CD14-positive monocyte (primary cell): ENCODE measurements at regions not wholly inside any gene's neighbourhood (a gene's known extent, or its start where the extent isn't known, plus 50 kb on each side); places are given as distances from the start of the nearest gene placed in this dataset.
"Not testable (repeated sequence)": the region's sequence is repeated elsewhere in the genome, so short reads cannot be mapped to it uniquely, and the experiment has no call there.

Source experiments
- DNase-seq, 3 donors: peaks; one replicate each; pipeline ENCODE4 v3.0.0-alpha.2; 2011 to 2022
- H2AFZ ChIP-seq: 2 replicates; pipeline ENCODE4 v1.6.0; 2012; ENCODE audit warnings: mild to moderate bottlenecking, low read depth, low read length, inconsistent platforms; ENCODE audit not compliant: insufficient read depth, poor library complexity, severe bottlenecking
- H3K27ac ChIP-seq, 2 donors: 1 replicate in 1 of 2; 2 replicates in 1 of 2; pipeline ENCODE4 v1.5.1; 2012 to 2013; ENCODE audit warnings: low read length in 2 of 2, control low read depth in 1 of 2, inconsistent platforms in 1 of 2, low read depth in 1 of 2, mild to moderate bottlenecking in 1 of 2
- H3K27me3 ChIP-seq, 2 donors: one replicate each; pipeline versions ENCODE4 v1.6.0 to v1.6.1; 2011 to 2013; ENCODE audit warnings: low read length in 2 of 2; ENCODE audit not compliant: control insufficient read depth in 2 of 2, insufficient read depth in 2 of 2
- H3K36me3 ChIP-seq, 2 donors: replicated peaks in 1 of 2; 1 replicate in 1 of 2; 2 replicates in 1 of 2; pipeline versions ENCODE4 v1.5.1 to v1.6.1; 2012 to 2013; ENCODE audit warnings: low read length in 2 of 2, control low read depth in 1 of 2, inconsistent platforms in 1 of 2, mild to moderate bottlenecking in 1 of 2; ENCODE audit not compliant: insufficient read depth in 2 of 2, control insufficient read depth in 1 of 2
- H3K4me1 ChIP-seq, 2 donors: 1 replicate in 1 of 2; 2 replicates in 1 of 2; pipeline versions ENCODE4 v1.5.1 to v1.6.1; 2012 to 2013; ENCODE audit warnings: low read length in 2 of 2, control low read depth in 1 of 2, inconsistent platforms in 1 of 2, mild to moderate bottlenecking in 1 of 2, moderate library complexity in 1 of 2; ENCODE audit not compliant: insufficient read depth in 2 of 2, control insufficient read depth in 1 of 2
- H3K4me2 ChIP-seq: replicated peaks from 2 replicates; pipeline ENCODE3; 2012; ENCODE audit warnings: low read length, moderate library complexity, mild to moderate bottlenecking; ENCODE audit not compliant: poor library complexity, severe bottlenecking; ENCODE audit errors: extremely low read depth
- H3K4me3 ChIP-seq, 3 experiments: fragments of 200-600 bp in 1 of 3; sonication (generic) in 1 of 3; replicated peaks in 1 of 3; 1 replicate in 2 of 3; 2 replicates in 1 of 3; pipeline ENCODE4 v1.5.1; 2011 to 2013; ENCODE audit warnings: low read length in 3 of 3, mild to moderate bottlenecking in 3 of 3, control low read depth in 2 of 3, low read depth in 2 of 3, inconsistent platforms in 1 of 3, moderate library complexity in 1 of 3
- H3K79me2 ChIP-seq: 2 replicates; pipeline ENCODE4 v1.6.0; 2012; ENCODE audit warnings: mild to moderate bottlenecking, control low read depth, inconsistent platforms, low read length, moderate library complexity; ENCODE audit not compliant: insufficient read depth
- H3K9ac ChIP-seq: 2 replicates; pipeline ENCODE4 v1.6.0; 2017; ENCODE audit warnings: low read length, mild to moderate bottlenecking; ENCODE audit not compliant: insufficient read depth, poor library complexity, severe bottlenecking
- H3K9me3 ChIP-seq, 2 donors: replicated peaks in 1 of 2; 1 replicate in 1 of 2; 2 replicates in 1 of 2; pipeline versions ENCODE4 v1.5.1 to v1.6.1; 2012 to 2013; ENCODE audit warnings: low read length in 2 of 2, control low read depth in 1 of 2; ENCODE audit not compliant: control insufficient read depth in 1 of 2, insufficient read depth in 1 of 2
- H4K20me1 ChIP-seq: 2 replicates; pipeline ENCODE4 v1.6.0; 2012; ENCODE audit warnings: mild to moderate bottlenecking, low read length, control low read depth, moderate library complexity; ENCODE audit not compliant: insufficient read depth
- H3K27ac Mint-ChIP-seq, 7 donors: one replicate each; pipeline ENCODE4 v1.8.0; 2020; ENCODE audit warnings: mild to moderate bottlenecking in 7 of 7, mixed read lengths in 7 of 7, moderate library complexity in 6 of 7, inconsistent platforms in 2 of 7
- H3K27me3 Mint-ChIP-seq, 3 donors: one replicate each; pipeline ENCODE4 v1.8.0; 2021 to 2022; ENCODE audit warnings: low read depth in 3 of 3, mild to moderate bottlenecking in 3 of 3, mixed read lengths in 3 of 3, moderate library complexity in 3 of 3, inconsistent platforms in 1 of 3
- H3K36me3 Mint-ChIP-seq, 2 donors: one replicate each; pipeline ENCODE4 v1.8.0; 2020; ENCODE audit warnings: mixed read lengths in 2 of 2, inconsistent platforms in 1 of 2, mild to moderate bottlenecking in 1 of 2
- H3K4me1 Mint-ChIP-seq: one replicate; pipeline ENCODE4 v1.8.0; 2020; ENCODE audit warnings: mild to moderate bottlenecking, mixed read lengths
- H3K4me3 Mint-ChIP-seq, 2 donors: one replicate each; pipeline ENCODE4 v1.8.0; 2020; ENCODE audit warnings: mild to moderate bottlenecking in 2 of 2, mixed read lengths in 2 of 2, moderate library complexity in 1 of 2
- H3K9me3 Mint-ChIP-seq, 7 donors: one replicate each; pipeline ENCODE4 v1.8.0; 2020 to 2022; ENCODE audit warnings: mixed read lengths in 7 of 7, mild to moderate bottlenecking in 6 of 7, moderate library complexity in 6 of 7, inconsistent platforms in 2 of 7
- WGBS: methylation state at CpG from one replicate; pipeline ENCODE4 v1.1.5; 2013; ENCODE audit warnings: missing lambda C conversion rate; ENCODE audit not compliant: insufficient coverage; 5-methylcytosine and 5-hydroxymethylcytosine counted together
- intact Hi-C, 2 donors: fragments of 100-400 bp; cut with micrococcal nuclease; formaldehyde crosslinking; loops; one replicate each; pipeline versions ENCODE4 v1.15.0 to v1.15.1; 2023
- TF ChIP-seq, protein P1 (sequence below): fragments of 200-600 bp; IDR thresholded peaks from one replicate; pipeline ENCODE4 v1.8.0; 2022; ENCODE audit warnings: antibody characterized with exemption, mild to moderate bottlenecking

DNA sequence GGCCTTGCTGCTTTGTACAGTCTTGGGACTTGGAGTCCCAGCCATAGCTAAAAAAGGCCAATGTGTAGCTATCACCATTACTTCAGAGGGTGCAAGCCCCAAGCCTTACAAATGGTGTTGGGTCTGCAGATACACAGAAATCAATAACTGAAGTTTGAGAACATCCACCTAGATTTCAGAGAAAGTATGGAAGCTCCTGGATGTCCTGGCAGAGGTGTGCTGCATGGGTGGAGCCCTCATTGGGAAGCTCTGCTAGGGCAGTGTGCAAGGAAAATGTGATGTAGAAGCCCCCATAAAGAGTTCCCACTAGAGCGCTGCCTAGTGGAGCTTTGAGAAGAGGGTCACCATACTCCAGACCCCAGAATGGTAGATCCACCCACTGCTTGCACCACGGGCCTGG, 626.7 kb upstream of the COX7C start:
- no peak for DNase-seq
- no peak overlapping the region for H3K4me2 ChIP-seq
- H3K4me3 ChIP-seq, result no peak overlapping the region
- no peak overlapping the region for H3K9ac ChIP-seq
- intact Hi-C loops, result no loop called here
- H3K9me3 ChIP-seq, result peaks cover 11 to 26% of the 10 kb centered on the region in 2 donors
- no peaks in the 10 kb centered on the region for H3K4me1 ChIP-seq
- whole genome bisulfite sequencing, result no CpG with 5 or more reads among the region's 2 CpGs
- TF ChIP-seq, protein P1, sequence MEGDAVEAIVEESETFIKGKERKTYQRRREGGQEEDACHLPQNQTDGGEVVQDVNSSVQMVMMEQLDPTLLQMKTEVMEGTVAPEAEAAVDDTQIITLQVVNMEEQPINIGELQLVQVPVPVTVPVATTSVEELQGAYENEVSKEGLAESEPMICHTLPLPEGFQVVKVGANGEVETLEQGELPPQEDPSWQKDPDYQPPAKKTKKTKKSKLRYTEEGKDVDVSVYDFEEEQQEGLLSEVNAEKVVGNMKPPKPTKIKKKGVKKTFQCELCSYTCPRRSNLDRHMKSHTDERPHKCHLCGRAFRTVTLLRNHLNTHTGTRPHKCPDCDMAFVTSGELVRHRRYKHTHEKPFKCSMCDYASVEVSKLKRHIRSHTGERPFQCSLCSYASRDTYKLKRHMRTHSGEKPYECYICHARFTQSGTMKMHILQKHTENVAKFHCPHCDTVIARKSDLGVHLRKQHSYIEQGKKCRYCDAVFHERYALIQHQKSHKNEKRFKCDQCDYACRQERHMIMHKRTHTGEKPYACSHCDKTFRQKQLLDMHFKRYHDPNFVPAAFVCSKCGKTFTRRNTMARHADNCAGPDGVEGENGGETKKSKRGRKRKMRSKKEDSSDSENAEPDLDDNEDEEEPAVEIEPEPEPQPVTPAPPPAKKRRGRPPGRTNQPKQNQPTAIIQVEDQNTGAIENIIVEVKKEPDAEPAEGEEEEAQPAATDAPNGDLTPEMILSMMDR, result no peak
- Mint-ChIP-seq H3K4me1 (no peaks in the 10 kb centered on the region), H3K4me3 (no peak overlapping the region), H3K27me3 (no peaks in the 10 kb centered on the region), H3K27ac (no peak overlapping the region), H3K9me3 (peaks cover 2 to 16% (median 8%) of the 10 kb centered on the region in 7 donors), H3K36me3 (no peaks in the 10 kb centered on the region)
- no peaks in the 10 kb centered on the region for H3K79me2 ChIP-seq
- H4K20me1 ChIP-seq, result no peaks in the 10 kb centered on the region
- H3K36me3 ChIP-seq, result no peaks in the 10 kb centered on the region
- H2AFZ ChIP-seq, result no peak overlapping the region
- H3K27me3 ChIP-seq, result no peaks in the 10 kb centered on the region
- H3K27ac ChIP-seq, result no peak overlapping the region

DNA sequence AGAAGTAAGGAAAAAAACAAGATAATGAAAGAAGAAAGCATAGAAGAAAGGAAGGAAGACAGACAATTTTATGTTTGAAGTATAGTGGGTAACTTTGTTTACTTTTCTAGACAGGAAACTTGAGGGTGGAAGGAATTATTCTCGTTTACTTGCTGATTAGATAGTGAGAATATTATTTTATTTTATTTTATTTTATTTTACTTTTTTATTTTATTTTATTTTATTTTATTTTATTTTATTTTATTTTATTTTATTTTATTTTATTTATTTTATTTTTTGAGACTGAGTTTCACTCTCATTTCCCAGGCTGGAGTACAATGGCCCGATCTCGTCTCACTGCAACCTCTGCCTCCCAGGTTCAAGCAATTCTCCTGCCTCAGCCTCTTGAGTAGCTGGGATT, 623.1 kb upstream of the COX7C start:
- H3K27me3 ChIP-seq, intact Hi-C loops, H3K4me3 ChIP-seq, H4K20me1 ChIP-seq, H3K79me2 ChIP-seq, H3K36me3 ChIP-seq, H3K27ac ChIP-seq, H3K27ac Mint-ChIP-seq, H3K9ac ChIP-seq, H2AFZ ChIP-seq, DNase-seq, H3K4me2 ChIP-seq, H3K4me3 Mint-ChIP-seq, H3K4me1 Mint-ChIP-seq, H3K36me3 Mint-ChIP-seq, H3K4me1 ChIP-seq, H3K27me3 Mint-ChIP-seq: not testable (repeated sequence)
- peaks cover 2 to 17% (median 9%) of the 10 kb centered on the region in 7 donors for H3K9me3 Mint-ChIP-seq
- WGBS, result 100% methylated on average over 2 of the region's 3 CpGs
- H3K9me3 ChIP-seq, result peaks cover 11 to 23% of the 10 kb centered on the region in 2 donors
